LNCaP clone FGC (cell line): ENCODE measurements at regions not wholly inside any gene's neighbourhood (a gene's known extent, or its start where the extent isn't known, plus 50 kb on each side); places are given as distances from the start of the nearest gene placed in this dataset.
"Not testable (repeated sequence)": the region's sequence is repeated elsewhere in the genome, so short reads cannot be mapped to it uniquely, and the experiment has no call there.

Source experiments
- DNase-seq: peaks from one replicate; pipeline ENCODE4 v3.0.0-alpha.2; 2011; ENCODE audit warnings: low read depth
- H3K4me3 ChIP-seq: 2 replicates; pipeline ENCODE4 v1.5.1; 2011; ENCODE audit warnings: mild to moderate bottlenecking, low read depth, low read length, control low read depth
- TF ChIP-seq, protein P1 (sequence below): IDR thresholded peaks from 2 replicates; pipeline ENCODE4 v1.5.1; 2012; ENCODE audit warnings: mild to moderate bottlenecking; ENCODE audit not compliant: control insufficient read depth, insufficient read depth; ENCODE audit errors: extremely low read depth

DNA sequence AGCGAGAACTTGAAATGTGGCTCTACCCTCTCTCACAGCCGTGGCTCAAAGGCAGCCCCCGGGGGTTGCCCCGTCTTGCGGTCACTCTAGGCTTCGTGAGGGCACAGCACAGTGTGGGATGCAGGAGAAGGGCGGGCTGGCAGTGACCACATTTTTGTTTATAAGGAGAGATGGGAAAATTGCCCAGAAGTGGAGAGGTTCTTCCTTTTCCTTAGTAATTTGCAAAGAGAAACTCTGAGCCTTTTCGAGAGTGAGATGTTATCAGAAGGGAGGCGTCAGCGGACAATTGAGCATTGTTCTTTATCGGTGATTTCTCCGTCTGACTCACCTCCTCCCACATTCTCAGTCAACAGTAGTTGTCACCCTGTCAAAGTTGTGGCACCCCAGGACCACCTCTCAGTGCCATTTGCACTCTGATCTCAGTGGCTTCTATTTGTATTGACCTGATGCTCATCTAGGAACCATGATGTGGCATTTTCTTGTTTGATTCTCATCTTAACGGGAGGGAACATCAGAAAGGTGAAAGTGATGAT lies 89.6 kb downstream of the ACAA2 start:
- DNase-seq = peak; percentile 63
- TF ChIP-seq, protein P1, sequence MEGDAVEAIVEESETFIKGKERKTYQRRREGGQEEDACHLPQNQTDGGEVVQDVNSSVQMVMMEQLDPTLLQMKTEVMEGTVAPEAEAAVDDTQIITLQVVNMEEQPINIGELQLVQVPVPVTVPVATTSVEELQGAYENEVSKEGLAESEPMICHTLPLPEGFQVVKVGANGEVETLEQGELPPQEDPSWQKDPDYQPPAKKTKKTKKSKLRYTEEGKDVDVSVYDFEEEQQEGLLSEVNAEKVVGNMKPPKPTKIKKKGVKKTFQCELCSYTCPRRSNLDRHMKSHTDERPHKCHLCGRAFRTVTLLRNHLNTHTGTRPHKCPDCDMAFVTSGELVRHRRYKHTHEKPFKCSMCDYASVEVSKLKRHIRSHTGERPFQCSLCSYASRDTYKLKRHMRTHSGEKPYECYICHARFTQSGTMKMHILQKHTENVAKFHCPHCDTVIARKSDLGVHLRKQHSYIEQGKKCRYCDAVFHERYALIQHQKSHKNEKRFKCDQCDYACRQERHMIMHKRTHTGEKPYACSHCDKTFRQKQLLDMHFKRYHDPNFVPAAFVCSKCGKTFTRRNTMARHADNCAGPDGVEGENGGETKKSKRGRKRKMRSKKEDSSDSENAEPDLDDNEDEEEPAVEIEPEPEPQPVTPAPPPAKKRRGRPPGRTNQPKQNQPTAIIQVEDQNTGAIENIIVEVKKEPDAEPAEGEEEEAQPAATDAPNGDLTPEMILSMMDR = no peak
- no peak overlapping the region for H3K4me3 ChIP-seq

DNA sequence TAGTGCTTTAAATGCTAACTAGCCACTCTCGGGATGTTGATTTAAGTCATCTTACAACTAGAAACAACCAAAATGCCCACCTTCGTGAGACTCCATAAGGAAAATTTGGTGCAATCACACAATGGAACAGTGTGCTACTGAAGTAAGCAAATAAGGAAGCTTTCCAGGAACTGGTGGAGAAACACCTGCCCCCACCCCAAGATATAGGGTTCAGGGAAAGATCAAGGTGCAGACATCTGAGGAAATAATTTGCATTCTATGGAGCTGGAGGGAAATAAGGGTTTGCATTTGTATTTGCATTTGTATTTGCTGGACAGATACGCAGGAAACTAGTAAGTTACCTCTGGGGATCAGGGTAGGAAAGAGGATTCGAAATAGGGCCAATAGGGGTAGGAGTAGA lies 90.9 kb downstream of the ACAA2 start:
- no peak for DNase-seq
- H3K4me3 ChIP-seq = no peak overlapping the region
- TF ChIP-seq, protein P1 = no peak

DNA sequence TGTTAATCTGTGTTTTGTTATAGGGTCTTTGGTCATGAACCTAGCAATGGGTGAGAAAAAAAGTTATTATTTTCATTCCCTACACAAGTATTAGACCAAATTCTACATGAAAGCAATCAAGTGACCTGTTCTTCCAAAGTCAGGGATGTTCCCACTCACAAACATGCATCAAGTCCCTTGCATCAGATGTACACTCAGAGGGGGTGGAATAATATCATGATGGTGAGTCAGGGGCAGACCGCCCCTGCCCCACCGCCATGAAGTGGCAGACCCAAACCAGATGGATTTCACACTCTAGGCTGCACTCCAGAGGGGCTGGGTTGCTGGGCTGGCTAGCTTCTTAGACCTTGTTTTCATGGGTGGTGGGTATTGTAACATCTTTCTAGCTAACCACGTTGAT lies 91.4 kb downstream of the ACAA2 start:
- TF ChIP-seq, protein P1 = no peak
- no peak overlapping the region for H3K4me3 ChIP-seq
- DNase-seq = no peak

DNA sequence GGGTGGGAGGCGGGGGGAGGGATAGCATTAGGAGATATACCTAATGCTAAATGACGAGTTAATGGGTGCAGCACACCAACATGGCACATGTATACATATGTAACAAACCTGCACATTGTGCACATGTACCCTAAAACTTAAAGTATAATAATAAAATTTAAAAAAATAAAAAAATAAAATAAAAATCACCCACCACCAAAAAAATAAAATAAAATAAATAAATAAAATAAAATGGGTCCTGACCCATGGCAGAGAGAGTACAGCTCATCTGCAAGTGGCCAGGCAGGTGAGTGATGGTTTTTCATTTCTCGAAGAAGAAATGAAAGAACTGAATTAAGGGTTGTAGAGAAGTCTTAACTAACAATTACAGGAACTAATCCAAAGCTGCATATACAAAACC lies 92.4 kb downstream of the ACAA2 start:
- H3K4me3 ChIP-seq, DNase-seq: not testable (repeated sequence)

DNA sequence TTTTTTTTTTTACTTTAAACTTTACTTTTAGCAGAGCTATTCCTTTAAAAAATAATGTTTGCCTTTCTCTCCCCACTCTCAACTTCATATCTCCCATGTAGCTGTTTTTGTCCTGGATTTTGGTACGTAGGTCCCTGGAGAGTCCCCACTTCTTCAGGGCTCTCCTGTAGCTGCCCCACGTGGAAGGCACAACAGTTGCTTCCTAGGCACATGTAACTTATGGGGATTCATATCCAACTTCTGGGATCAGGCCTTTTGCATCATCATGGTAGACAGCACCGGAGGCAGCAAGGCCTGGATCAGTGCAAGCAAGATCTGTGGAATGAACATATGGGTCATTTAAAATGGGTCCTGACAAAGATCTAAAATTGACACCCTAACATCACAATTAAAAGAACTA lies 95.7 kb downstream of the ACAA2 start:
- H3K4me3 ChIP-seq = no peak overlapping the region
- TF ChIP-seq, protein P1 = no peak
- no peak for DNase-seq

DNA sequence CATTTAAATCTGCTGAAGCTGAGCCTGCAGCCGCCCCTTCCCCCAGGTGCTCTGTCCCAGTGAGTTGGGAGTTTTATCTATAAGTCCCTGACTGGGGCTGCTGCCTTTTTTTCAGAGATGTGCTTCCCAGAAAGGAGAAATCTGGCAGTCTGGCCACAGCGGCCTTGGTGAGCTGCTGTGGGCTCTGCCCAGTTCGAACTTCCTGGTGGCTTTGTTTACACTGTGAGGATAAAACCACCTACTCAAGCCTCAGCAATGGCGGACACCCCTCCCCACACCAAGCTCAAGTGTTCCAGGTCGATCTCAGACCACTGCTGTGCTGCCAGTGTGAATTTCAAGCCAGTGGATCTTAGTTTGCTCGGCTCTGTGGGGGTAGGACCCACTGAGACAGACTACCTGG lies 97.3 kb downstream of the ACAA2 start:
- TF ChIP-seq, protein P1 = no peak
- DNase-seq = no peak
- no peak overlapping the region for H3K4me3 ChIP-seq

DNA sequence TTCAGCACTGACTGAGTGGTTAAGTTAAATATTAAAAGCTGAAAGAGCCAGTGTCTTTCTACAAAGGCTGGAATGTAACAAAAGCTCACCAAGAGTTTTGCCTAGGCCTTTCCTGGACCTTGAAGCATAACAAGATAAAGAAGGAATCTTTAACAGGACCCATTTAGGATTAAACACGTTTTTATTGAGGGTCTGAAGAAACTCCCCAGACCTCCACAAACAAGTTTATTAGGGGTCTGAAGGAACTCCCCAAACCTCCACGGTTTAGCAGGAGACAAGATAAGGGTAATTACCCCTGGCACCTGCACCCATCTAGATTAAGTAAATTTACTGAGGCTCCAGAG lies 104.0 kb downstream of the ACAA2 start:
- TF ChIP-seq, protein P1 = no peak
- no peak overlapping the region for H3K4me3 ChIP-seq
- no peak for DNase-seq
